SK-N-SH (cell line): ENCODE measurements at regions not wholly inside any gene's neighbourhood (a gene's known extent, or its start where the extent isn't known, plus 50 kb on each side); places are given as distances from the start of the nearest gene placed in this dataset.

ENCODE experiments used
- CTCF ChIA-PET: fragments of 300-600, 350-600 bp; formaldehyde crosslinking; extraction: SDS; loops from one replicate; lab custom pipeline; 2021; lab: Yijun Ruan, JAX
- POLR2A ChIA-PET: fragments of 350-600 bp; sonication (Branson Sonifier 250); formaldehyde crosslinking; extraction: SDS; loops from one replicate; lab custom pipeline; 2020; ENCODE audit warnings: antibody characterized with exemption, inconsistent platforms; lab: Yijun Ruan, JAX
- DNase-seq: peaks from one replicate; pipeline ENCODE4 v3.0.0; 2012
- H2AFZ ChIP-seq: fragments of 200-600 bp; sonication (generic); 2 replicates; pipeline ENCODE4 v1.8.1; 2016; ENCODE audit warnings: antibody characterized with exemption, mild to moderate bottlenecking, low read depth
- H3F3A ChIP-seq: fragments of 200-600 bp; sonication (generic); replicated peaks from 2 replicates; pipeline ENCODE3; 2016; ENCODE audit warnings: antibody characterized with exemption, mild to moderate bottlenecking; ENCODE audit not compliant: insufficient read depth
- H3K27ac ChIP-seq, 2 experiments: fragments of 200-500 bp in 1 of 2; fragments of 200-600 bp in 1 of 2; sonication (Bioruptor generic) in 1 of 2; sonication (generic), shearing (Covaris generic) in 1 of 2; 2 replicates each; pipeline versions ENCODE4 v1.5.1 to v1.6.1; 2014 to 2016; ENCODE audit warnings: low read depth in 2 of 2, inconsistent platforms in 1 of 2, low read length in 1 of 2, mild to moderate bottlenecking in 1 of 2, mixed read lengths in 1 of 2
- H3K27me3 ChIP-seq: fragments of 200-600 bp; sonication (generic), shearing (Covaris generic); 2 replicates; pipeline ENCODE4 v1.6.1; 2016; ENCODE audit warnings: mixed run types; ENCODE audit not compliant: insufficient read depth
- H3K36me3 ChIP-seq, 2 experiments: fragments of 200-500 bp in 1 of 2; fragments of 200-600 bp in 1 of 2; sonication (Bioruptor generic) in 1 of 2; sonication (generic) in 1 of 2; replicated peaks in 1 of 2; 2 replicates each; pipeline versions ENCODE3 to v1.5.1; 2014 to 2016; ENCODE audit warnings: low read length in 1 of 2, mild to moderate bottlenecking in 1 of 2; ENCODE audit not compliant: insufficient read depth in 2 of 2, control insufficient read depth in 1 of 2
- H3K4me1 ChIP-seq, 2 experiments: fragments of 200-500 bp in 1 of 2; fragments of 200-600 bp in 1 of 2; sonication (Bioruptor generic) in 1 of 2; sonication (generic), shearing (Covaris generic) in 1 of 2; 2 replicates each; pipeline versions ENCODE4 v1.5.1 to v1.6.1; 2014 to 2016; ENCODE audit warnings: low read depth in 1 of 2, low read length in 1 of 2, mixed run types in 1 of 2; ENCODE audit not compliant: insufficient read depth in 2 of 2, control insufficient read depth in 1 of 2
- H3K4me2 ChIP-seq: fragments of 200-600 bp; sonication (generic), shearing (Covaris generic); 2 replicates; pipeline ENCODE4 v1.6.1; 2017; ENCODE audit warnings: mixed run types
- H3K4me3 ChIP-seq, 2 experiments: fragments of 200-500 bp in 1 of 2; fragments of 200-600 bp in 1 of 2; sonication (Bioruptor generic) in 1 of 2; sonication (generic), shearing (Covaris generic) in 1 of 2; 2 replicates each; pipeline versions ENCODE4 v1.5.1 to v1.8.1; 2014 to 2016; ENCODE audit warnings: low read depth in 2 of 2, inconsistent platforms in 1 of 2, low read length in 1 of 2, mild to moderate bottlenecking in 1 of 2, mixed read lengths in 1 of 2, moderate library complexity in 1 of 2
- H3K79me2 ChIP-seq: fragments of 200-600 bp; sonication (generic); 2 replicates; pipeline ENCODE4 v1.8.1; 2017; ENCODE audit warnings: mild to moderate bottlenecking; ENCODE audit not compliant: insufficient read depth
- H3K9ac ChIP-seq: fragments of 200-600 bp; sonication (generic); 2 replicates; pipeline ENCODE4 v1.6.1; 2017; ENCODE audit warnings: mixed run types
- H3K9me2 ChIP-seq: fragments of 200-600 bp; sonication (generic); 2 replicates; pipeline ENCODE4 v1.6.1; 2017; ENCODE audit warnings: mixed run types
- H3K9me3 ChIP-seq: fragments of 200-600 bp; sonication (generic); 2 replicates; pipeline ENCODE4 v1.6.1; 2017; ENCODE audit warnings: mixed run types, mild to moderate bottlenecking, moderate library complexity
- H4K20me1 ChIP-seq: fragments of 200-600 bp; sonication (generic); 2 replicates; pipeline ENCODE4 v1.6.1; 2017; ENCODE audit warnings: mild to moderate bottlenecking, mixed run types; ENCODE audit not compliant: insufficient read depth
- ELF1 ChIP-seq: IDR thresholded peaks from 2 replicates; pipeline ENCODE4 v1.4.0; 2012
- EP300 ChIP-seq, 2 experiments: IDR thresholded peaks; 2 replicates each; pipeline versions ENCODE4 v1.4.0 to v1.6.1; 2012; ENCODE audit warnings: borderline replicate concordance in 1 of 2, low read depth in 1 of 2, low read length in 1 of 2
- FOSL2 ChIP-seq: IDR thresholded peaks from 2 replicates; pipeline ENCODE4 v1.4.0; 2012; ENCODE audit warnings: low read depth, mild to moderate bottlenecking, moderate library complexity, borderline replicate concordance
- FOXJ3 ChIP-seq: sonication (generic); formaldehyde crosslinking; IDR thresholded peaks from 2 replicates; pipeline ENCODE4 v1.5.1; 2020; ENCODE audit warnings: mild to moderate bottlenecking, missing genetic modification reagents
- GABPA ChIP-seq: IDR thresholded peaks from 2 replicates; pipeline ENCODE4 v1.4.0; 2012; ENCODE audit warnings: low read depth, mild to moderate bottlenecking
- JUND ChIP-seq: IDR thresholded peaks from 2 replicates; pipeline ENCODE4 v1.4.0; 2012
- MEF2A ChIP-seq: IDR thresholded peaks from 2 replicates; pipeline ENCODE4 v1.4.0; 2012; ENCODE audit warnings: low read depth, borderline replicate concordance
- NFIC ChIP-seq: IDR thresholded peaks from 2 replicates; pipeline ENCODE4 v1.4.0; 2012; ENCODE audit warnings: borderline replicate concordance
- PBX3 ChIP-seq: IDR thresholded peaks from 2 replicates; pipeline ENCODE4; 2012
- RAD21 ChIP-seq: IDR thresholded peaks from 2 replicates; pipeline ENCODE4 v1.6.1; 2012; ENCODE audit warnings: mild to moderate bottlenecking, low read length
- SIN3A ChIP-seq: IDR thresholded peaks from 2 replicates; pipeline ENCODE4 v1.6.1; 2012; ENCODE audit warnings: low read depth, mild to moderate bottlenecking, low read length, moderate library complexity, borderline replicate concordance
- TAF1 ChIP-seq: IDR thresholded peaks from 2 replicates; pipeline ENCODE4 v1.6.1; 2012; ENCODE audit warnings: low read depth, mild to moderate bottlenecking, low read length, moderate library complexity, borderline replicate concordance
- TCF12 ChIP-seq: IDR thresholded peaks from 2 replicates; pipeline ENCODE4 v1.4.0; 2012
- YY1 ChIP-seq: IDR thresholded peaks from 2 replicates; pipeline ENCODE4 v1.4.0; 2012; ENCODE audit warnings: low read depth, mild to moderate bottlenecking
- WGBS: methylation state at CpG from one replicate; pipeline ENCODE4 v1.1.6; 2017; ENCODE audit warnings: low lambda C conversion rate; 5-methylcytosine and 5-hydroxymethylcytosine counted together
- TF ChIP-seq, protein P1 (sequence below): IDR thresholded peaks from 2 replicates; pipeline ENCODE4 v1.4.0; 2012; ENCODE audit warnings: low read depth, borderline replicate concordance
- TF ChIP-seq, protein P2 (sequence below): fragments of 150-350 bp; IDR thresholded peaks from 2 replicates; pipeline ENCODE4 v1.6.1; 2016; ENCODE audit warnings: mild to moderate bottlenecking, low read depth, low read length
- TF ChIP-seq, protein P3 (sequence below): fragments of 200-600 bp; sonication (generic); IDR thresholded peaks from 2 replicates; pipeline ENCODE4 v1.6.1; 2017; ENCODE audit warnings: antibody characterized with exemption, mild to moderate bottlenecking, moderate library complexity

DNA sequence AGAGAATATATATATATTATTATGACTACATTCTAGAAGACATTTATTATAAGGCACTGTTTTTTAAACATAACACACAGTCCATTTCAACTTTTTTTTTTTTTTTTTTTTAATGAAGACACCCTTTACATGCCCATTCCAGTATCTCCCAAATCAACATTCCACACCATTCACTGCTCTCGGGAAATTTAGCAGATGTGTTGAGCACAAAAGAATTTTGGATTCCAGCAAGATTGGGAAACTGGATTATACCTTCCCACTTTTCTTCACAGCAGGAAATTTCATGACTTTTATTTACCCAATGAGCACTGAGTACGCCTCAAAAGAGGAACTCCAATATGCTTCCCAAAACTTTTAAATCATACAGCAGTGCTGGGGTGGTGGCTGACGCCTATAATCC lies 333.6 kb upstream of the DAB2 start:
- H3K36me3 ChIP-seq = no peaks in the 10 kb centered on the region
- CTCF ChIA-PET = no interaction called here

More for the DNA sequence above, 333.6 kb upstream of the DAB2 start:
- H3K79me2 ChIP-seq = no peaks in the 10 kb centered on the region
- DNase-seq = no peak
- TF ChIP-seq, protein P1, sequence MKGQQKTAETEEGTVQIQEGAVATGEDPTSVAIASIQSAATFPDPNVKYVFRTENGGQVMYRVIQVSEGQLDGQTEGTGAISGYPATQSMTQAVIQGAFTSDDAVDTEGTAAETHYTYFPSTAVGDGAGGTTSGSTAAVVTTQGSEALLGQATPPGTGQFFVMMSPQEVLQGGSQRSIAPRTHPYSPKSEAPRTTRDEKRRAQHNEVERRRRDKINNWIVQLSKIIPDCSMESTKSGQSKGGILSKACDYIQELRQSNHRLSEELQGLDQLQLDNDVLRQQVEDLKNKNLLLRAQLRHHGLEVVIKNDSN = no peak
- no peak for TF ChIP-seq JUND
- no peak for TF ChIP-seq NFIC
- no peak for TF ChIP-seq FOSL2
- TF ChIP-seq, protein P2, sequence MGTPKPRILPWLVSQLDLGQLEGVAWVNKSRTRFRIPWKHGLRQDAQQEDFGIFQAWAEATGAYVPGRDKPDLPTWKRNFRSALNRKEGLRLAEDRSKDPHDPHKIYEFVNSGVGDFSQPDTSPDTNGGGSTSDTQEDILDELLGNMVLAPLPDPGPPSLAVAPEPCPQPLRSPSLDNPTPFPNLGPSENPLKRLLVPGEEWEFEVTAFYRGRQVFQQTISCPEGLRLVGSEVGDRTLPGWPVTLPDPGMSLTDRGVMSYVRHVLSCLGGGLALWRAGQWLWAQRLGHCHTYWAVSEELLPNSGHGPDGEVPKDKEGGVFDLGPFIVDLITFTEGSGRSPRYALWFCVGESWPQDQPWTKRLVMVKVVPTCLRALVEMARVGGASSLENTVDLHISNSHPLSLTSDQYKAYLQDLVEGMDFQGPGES = no peak
- TF ChIP-seq RAD21 = no peak
- TF ChIP-seq TCF12 = no peak
- TF ChIP-seq TAF1 = no peak
- no peak for TF ChIP-seq EP300 (IDR thresholded peaks at IDR 0.05; ENCODE audit: borderline replicate concordance in 1 of 2, low read depth in 1 of 2, low read length in 1 of 2)
- TF ChIP-seq GABPA = no peak
- TF ChIP-seq, protein P3, sequence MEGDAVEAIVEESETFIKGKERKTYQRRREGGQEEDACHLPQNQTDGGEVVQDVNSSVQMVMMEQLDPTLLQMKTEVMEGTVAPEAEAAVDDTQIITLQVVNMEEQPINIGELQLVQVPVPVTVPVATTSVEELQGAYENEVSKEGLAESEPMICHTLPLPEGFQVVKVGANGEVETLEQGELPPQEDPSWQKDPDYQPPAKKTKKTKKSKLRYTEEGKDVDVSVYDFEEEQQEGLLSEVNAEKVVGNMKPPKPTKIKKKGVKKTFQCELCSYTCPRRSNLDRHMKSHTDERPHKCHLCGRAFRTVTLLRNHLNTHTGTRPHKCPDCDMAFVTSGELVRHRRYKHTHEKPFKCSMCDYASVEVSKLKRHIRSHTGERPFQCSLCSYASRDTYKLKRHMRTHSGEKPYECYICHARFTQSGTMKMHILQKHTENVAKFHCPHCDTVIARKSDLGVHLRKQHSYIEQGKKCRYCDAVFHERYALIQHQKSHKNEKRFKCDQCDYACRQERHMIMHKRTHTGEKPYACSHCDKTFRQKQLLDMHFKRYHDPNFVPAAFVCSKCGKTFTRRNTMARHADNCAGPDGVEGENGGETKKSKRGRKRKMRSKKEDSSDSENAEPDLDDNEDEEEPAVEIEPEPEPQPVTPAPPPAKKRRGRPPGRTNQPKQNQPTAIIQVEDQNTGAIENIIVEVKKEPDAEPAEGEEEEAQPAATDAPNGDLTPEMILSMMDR = no peak
- TF ChIP-seq SIN3A = no peak
- TF ChIP-seq PBX3 = no peak
- TF ChIP-seq YY1 = no peak
- no peak for TF ChIP-seq FOXJ3
- no peak for TF ChIP-seq ELF1
- no peak for TF ChIP-seq MEF2A
- H2AFZ ChIP-seq = no peak overlapping the region
- H3K4me2 ChIP-seq = no peak overlapping the region
- peaks cover 9% of the 10 kb centered on the region for H3F3A ChIP-seq
- H3K9ac ChIP-seq = no peak overlapping the region
- POLR2A ChIA-PET = no interaction called here
- H3K4me1 ChIP-seq = peaks cover 0 to 6% of the 10 kb centered on the region in 2 experiments; a peak in 1 of 4 replicates
- H3K9me3 ChIP-seq = no peaks in the 10 kb centered on the region
- H4K20me1 ChIP-seq = no peaks in the 10 kb centered on the region
- 10% methylated on average over 3 of the region's 3 CpGs for WGBS
- H3K9me2 ChIP-seq = no peaks in the 10 kb centered on the region
- no peaks in the 10 kb centered on the region for H3K27me3 ChIP-seq
- H3K27ac ChIP-seq = no peak overlapping the region
- no peak overlapping the region for H3K4me3 ChIP-seq
